ENCODE measurements at regions not wholly inside any gene's neighbourhood (a gene's known extent, or its start where the extent isn't known, plus 50 kb on each side); places are given as distances from the start of the nearest gene placed in this dataset.

GRCh38 chr2:49238604-49238960 lies 84.3 kb upstream of the FSHR start:
- TF ChIP-seq EZH2 (IDR thresholded peaks at IDR 0.05) (no peak), POLR2AphosphoS5 (IDR thresholded peaks at IDR 0.05; ENCODE audit: borderline replicate concordance, low read depth, low read length) (no peak)

Measured in SK-N-MC (cell line).